ENCODE measurements at regions not wholly inside any gene's neighbourhood (a gene's known extent, or its start where the extent isn't known, plus 50 kb on each side); places are given as distances from the start of the nearest gene placed in this dataset.

DNA sequence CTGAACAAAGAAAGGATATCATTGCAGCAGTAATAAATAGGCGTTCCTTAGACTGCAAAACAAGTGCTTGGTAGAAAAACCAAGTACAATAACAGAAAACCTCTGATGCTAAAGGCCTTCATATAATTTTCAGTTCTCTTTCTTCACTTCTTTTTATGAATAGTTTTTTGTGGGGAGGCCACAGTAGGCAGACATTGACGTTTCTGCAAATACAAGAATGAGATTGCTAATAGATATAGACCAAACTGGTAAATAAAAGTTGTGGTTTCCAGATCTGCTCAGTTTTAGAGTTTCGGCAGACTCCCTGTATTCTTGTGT is 57.0 kb upstream of the RAP1GDS1 start:
- no peak for TF ChIP-seq CTCF (IDR thresholded peaks at IDR 0.05; ENCODE audit: insufficient read depth, low read depth, low read length)
- no peak for TF ChIP-seq EZH2 (IDR thresholded peaks at IDR 0.05; ENCODE audit: insufficient read depth, low read length)
